HK-2 (cell line): ENCODE measurements at regions not wholly inside any gene's neighbourhood (a gene's known extent, or its start where the extent isn't known, plus 50 kb on each side); places are given as distances from the start of the nearest gene placed in this dataset.

Experiments
- DNase-seq: peaks from one replicate; pipeline ENCODE4 v3.0.0-alpha.2; 2018; ENCODE audit not compliant: unreplicated experiment

- no peak for DNase-seq
Measured at GRCh38 chr1:201589186-201589585, 50.3 kb downstream of the NAV1 start.

DNA sequence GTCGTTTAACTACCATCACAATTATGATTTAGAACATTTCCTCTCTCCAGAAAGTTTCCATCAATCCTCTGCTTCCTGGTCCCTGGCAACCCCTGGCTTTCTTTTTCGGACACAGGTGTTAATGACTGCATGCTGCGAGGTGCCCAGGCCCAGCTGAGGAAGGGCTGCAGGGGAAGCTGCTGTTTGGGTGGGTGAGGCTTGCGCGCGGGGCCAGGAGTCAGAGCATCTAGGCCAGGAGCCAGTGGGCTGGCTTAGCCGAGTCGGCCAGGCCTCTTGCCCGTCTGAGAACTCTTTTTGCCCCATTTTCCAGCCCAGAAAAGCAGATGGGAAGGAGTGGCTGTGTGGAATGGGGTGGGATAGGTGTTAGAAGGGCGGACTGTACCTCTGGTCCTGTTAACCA is 51.5 kb downstream of the NAV1 start:
- DNase-seq = no peak

DNA sequence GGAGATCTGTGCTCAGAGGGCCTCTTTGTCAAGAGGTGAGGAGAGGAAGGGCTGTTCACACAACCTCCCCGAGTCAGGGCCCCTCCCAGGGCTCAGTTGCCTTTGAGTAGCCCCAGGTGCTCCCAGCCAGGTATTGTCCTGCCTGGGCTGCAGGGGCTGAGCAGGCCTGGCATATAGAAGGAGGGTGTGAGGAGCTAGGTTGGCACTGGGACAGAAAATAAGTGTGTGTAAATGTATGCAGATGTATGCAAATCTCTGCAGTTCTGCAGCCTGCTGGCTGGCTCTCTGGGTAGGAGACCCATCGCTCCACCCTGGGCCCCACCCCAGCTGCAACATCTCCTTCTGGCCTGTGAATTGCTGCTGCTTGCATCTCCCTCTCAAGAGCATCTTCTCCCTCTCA is 52.4 kb downstream of the NAV1 start:
- DNase-seq = no peak

GRCh38 chr1:201591981-201592380 is 53.1 kb downstream of the NAV1 start:
- DNase-seq = no peak

DNA sequence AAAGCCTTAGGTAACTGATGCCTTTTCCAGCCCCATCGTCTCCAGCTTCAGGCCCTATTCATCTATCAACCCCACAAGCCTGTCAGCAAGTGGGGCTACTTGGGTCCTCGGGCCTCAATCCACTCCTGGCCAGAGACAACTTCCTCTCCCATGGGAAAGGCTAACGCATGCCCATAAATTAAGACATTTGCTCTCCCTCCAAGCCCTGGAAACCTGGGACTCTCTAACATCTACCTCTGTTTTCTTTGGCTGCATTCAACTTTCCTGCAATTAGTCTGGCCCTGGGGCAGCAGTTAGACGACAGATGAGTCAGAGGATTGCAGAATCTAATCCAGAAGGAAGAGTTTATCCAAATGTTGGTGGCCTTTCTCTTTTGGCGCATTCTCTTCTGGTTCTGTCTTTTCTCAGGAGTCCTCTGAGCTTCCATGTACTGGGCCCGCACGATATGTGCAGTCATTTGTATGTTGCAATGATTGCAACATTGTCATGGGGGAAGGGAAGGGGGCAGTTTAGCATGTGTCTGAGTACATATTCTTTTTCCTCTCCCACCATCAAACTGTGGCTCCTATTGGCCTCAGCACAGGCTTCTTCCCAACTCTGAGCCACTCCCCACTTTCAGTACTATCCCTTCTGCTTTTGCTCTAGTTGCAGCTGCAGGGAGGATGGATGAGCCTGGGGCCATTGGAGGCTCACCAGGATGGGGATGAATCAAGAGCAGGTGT is 54.4 kb downstream of the NAV1 start:
- DNase-seq = no peak

DNA sequence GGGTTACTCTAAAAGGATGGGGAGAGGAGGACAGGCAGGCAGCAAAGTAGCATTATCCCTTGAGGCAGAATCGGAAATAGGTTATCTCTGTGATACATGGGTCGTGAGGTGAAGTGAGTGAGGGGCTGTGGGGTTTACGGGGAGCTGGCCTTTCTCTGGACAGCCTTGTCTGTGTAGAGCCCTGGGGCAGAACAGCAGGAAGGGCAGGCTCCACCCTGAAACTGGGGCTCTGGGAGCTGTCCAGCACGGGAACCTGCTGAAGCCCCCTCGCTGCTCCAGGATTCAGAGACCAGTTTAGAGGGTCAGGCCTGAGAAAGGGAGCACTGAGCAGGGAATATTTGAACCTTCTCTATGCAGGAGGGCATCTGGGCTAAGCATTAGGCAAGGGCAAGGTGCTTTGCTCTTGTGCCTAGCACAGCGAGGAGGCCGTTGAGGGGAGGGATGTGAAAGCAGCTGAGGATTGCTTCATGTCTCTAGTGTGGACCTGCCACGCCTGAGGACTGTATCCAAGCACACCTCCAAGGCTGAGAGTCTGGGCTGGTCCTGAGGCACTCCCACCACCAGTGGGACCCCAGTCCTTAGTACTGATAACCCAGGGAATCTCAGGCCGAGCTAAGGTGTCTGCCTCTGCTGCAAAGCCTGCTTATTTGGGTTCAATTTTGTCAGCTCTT is 55.8 kb downstream of the NAV1 start:
- DNase-seq = no peak

- DNase-seq = no peak
Measured at GRCh38 chr1:201595381-201595780, 56.5 kb downstream of the NAV1 start.

DNA sequence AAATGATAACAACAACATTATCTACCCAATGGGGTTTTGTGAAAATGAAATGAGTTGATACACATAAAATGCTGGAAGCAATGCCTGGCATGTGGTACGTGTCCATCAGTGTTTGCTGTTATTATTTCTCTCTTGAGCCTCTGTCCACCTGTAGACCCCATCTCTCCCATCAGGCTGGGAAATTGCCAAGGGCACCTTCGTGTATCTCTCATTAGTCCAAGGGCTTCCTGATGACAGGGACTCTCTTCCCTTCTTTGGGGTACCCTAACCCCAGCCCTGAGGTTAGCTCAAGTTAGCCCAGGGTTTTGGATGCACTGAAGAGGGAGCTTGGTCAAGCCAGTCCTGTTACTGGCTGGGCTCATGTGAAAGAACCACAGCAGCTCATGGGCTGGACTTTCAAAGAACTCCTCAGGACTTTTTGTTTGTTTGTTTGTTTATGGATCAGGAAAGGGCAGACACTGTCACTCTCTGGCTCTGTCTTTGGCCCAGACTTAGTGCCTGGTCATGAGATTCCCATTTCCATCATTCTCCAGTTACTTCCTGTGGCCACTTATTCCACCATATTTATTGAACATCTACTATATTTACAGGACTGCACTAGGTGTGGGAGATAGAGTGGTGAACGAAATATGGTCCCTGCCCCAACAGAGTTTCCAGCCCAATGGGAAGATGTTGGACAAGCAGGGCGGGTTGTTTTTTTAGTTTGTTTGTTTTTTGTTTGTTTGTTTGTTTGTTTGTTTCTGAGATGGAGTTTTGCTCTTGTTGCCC is 57.4 kb downstream of the NAV1 start:
- DNase-seq = no peak

GRCh38 chr1:201597551-201598230 is 58.8 kb downstream of the NAV1 start:
- no peak for DNase-seq

DNA sequence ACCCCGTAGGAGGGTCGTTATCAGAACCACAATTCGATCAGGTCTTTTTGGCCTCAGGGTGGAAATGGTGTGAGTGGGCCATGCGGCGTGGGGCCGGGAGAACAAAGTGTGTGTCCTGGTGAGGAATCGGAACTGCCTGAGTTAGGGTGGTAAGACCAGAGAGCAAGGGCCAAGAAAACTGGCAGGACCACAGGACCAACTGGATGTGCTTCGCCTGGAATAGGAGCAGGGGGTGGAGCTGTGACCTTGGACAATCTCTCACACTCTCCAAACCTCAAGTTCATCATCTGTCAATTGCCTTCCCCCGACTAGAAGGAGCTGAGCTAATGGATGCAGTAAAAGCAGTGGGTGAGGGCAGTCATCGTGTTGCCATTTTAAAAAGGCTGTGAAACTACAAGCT is 59.5 kb downstream of the NAV1 start:
- no peak for DNase-seq

- no peak for DNase-seq
Measured at GRCh38 chr1:201598973-201599372, 60.0 kb downstream of the NAV1 start.

GRCh38 chr1:201599548-201599947 is 60.6 kb downstream of the NAV1 start:
- no peak for DNase-seq

GRCh38 chr1:201602413-201603265 is 63.7 kb downstream of the NAV1 start:
- DNase-seq = peak; percentile 83

GRCh38 chr1:201603613-201604232 is 64.8 kb downstream of the NAV1 start:
- DNase-seq = peak; percentile 55

- no peak for DNase-seq
Measured at GRCh38 chr1:201605385-201606010, 66.6 kb downstream of the NAV1 start.

- DNase-seq = no peak
Measured at GRCh38 chr1:201606096-201606495, 67.2 kb downstream of the NAV1 start.

DNA sequence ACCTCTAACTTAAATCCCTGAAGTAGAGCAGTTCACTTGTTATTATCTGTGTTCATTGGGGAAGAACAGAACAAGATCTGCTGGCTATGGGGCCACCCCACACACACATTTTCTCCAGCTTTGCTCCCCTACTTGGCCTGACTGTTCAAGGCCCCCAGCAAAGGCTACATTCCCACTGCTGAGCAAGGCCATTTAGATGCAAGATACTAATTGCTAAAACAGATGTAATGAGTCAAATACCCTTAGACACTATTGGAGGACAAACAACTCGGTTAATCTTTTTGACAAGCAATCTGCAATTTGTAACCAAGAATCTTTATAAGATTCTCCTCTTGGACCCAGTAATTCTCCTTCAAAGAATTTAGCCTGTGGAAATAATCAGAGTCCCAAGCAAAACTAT is 67.7 kb downstream of the NAV1 start:
- DNase-seq = no peak

- no peak for DNase-seq
Measured at GRCh38 chr1:201608635-201609395, 69.9 kb downstream of the NAV1 start.

GRCh38 chr1:201609661-201610318 is 70.9 kb downstream of the NAV1 start:
- DNase-seq = no peak
